ENCODE measurements at regions not wholly inside any gene's neighbourhood (a gene's known extent, or its start where the extent isn't known, plus 50 kb on each side); places are given as distances from the start of the nearest gene placed in this dataset.

DNA sequence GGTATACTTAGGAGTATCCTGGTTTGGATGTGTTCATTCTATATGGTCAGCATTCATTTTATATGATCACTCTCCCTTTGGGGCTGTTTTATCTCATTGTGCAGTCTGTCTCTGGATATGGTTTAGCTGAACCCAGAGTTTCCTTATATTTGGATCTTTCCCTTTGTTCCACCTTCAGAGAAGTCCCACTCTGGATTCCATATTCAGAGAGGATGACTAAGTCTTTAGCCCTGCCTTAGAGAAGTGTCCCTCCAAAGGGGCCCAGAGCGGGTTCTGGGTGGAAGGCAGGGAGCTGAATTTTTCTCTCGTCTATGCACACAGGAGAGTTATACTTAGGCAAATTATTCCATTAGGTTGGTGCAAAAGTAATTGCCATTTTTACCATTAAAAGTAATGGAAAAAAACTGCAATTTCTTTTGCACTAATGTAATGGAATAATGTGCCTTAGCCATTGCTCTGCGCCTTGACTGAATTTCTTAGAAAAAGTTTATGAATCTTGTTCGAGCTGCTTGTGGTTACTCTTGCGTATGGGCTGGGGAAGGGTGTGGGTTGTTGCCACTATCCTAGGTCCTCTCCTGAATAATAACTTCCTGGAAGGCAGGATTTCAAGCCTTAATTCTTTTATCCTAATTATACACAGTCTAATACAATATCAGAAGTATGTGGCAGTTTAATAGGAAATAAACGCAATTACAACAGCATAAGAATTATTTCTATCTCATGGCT, 74.2 kb upstream of the MTPN start:
- Histone ChIP-seq H3K27ac (ENCODE audit: low read length) (no peak overlapping the region), H3K4me1 (ENCODE audit: control insufficient read depth, insufficient read depth, low read length) (no peaks in the 10 kb centered on the region)
- WGBS (ENCODE audit: insufficient coverage, insufficient read length), result no CpG with 5 or more reads among the region's 6 CpGs

DNA sequence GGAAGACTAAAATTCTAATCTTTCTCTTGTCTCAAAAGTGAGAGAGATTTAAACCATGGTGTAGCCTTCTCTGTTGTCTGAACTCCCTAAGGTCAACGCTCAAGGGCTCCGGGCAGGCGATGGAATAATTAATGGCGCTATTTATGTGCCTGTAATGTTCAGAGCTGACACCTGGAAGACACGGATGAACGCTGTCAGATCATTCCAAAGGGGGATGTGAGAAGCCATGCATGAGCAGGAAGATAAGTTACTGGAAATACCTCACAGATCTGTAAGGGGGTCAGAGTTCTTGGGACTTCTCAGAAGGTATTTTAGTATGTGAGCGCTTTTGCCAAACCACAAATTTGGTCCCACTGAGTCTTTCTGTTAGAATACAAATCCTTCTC, 73.3 kb upstream of the MTPN start:
- H3K4me3 ChIP-seq (ENCODE audit: low read length), result no peak overlapping the region
- H3K27ac ChIP-seq (ENCODE audit: low read length), result no peak overlapping the region
- no peaks in the 10 kb centered on the region for H3K9me3 ChIP-seq (ENCODE audit: control insufficient read depth, insufficient read depth, low read length)
- no peaks in the 10 kb centered on the region for H3K36me3 ChIP-seq (ENCODE audit: control insufficient read depth, insufficient read depth, low read length)
- H3K4me1 ChIP-seq (ENCODE audit: control insufficient read depth, insufficient read depth, low read length), result no peaks in the 10 kb centered on the region
- DNase-seq (ENCODE audit: low read depth, low spot score), result no peak
- H3K27me3 ChIP-seq (ENCODE audit: control insufficient read depth, insufficient read depth, low read length), result no peaks in the 10 kb centered on the region
- no CpG with 5 or more reads among the region's 7 CpGs for WGBS (ENCODE audit: insufficient coverage, insufficient read length)

More for the DNA sequence above, 74.2 kb upstream of the MTPN start:
- Histone ChIP-seq H3K9me3 (ENCODE audit: control insufficient read depth, insufficient read depth, low read length) (no peaks in the 10 kb centered on the region), H3K4me3 (ENCODE audit: low read length) (no peak overlapping the region), H3K27me3 (ENCODE audit: control insufficient read depth, insufficient read depth, low read length) (no peaks in the 10 kb centered on the region), H3K36me3 (ENCODE audit: control insufficient read depth, insufficient read depth, low read length) (no peaks in the 10 kb centered on the region)
- DNase-seq (ENCODE audit: low read depth, low spot score), result no peak

DNA sequence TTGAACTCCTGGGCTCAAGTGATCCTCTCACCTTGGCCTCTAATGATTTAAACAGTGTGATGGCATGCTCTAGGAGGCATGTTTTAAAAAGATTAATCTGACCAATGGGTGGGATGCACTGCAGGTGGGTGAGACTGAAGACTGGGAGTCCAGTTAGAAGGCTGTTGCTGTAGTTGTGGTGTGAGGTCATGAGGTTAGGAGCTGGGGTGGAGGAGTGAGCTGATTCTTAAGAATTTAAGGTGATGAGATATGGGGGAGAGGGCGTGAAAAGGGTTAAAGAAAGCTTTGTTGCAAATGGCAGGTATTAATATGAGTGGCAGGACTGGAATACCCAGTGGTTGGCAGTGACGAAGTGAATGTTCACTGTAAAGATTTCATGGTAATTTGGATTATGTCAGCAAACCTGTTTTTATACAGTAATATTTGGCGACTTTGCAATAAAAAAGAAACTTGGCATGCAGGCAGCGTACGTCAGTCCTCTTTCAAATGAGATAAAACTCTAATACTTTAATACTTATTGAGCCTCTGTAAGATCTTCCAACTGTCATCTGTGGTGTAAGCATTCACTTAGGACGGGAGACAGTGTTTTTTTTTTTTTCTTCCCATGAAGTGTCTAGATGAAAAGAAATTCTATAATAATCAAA, 72.8 kb upstream of the MTPN start:
- no peak overlapping the region for H3K4me3 ChIP-seq (ENCODE audit: low read length)
- H3K9me3 ChIP-seq (ENCODE audit: control insufficient read depth, insufficient read depth, low read length), result no peaks in the 10 kb centered on the region
- no peak overlapping the region for H3K27ac ChIP-seq (ENCODE audit: low read length)
- no peaks in the 10 kb centered on the region for H3K4me1 ChIP-seq (ENCODE audit: control insufficient read depth, insufficient read depth, low read length)
- WGBS (ENCODE audit: insufficient coverage, insufficient read length), result 100% methylated on average over 1 of the region's 6 CpGs
- no peaks in the 10 kb centered on the region for H3K27me3 ChIP-seq (ENCODE audit: control insufficient read depth, insufficient read depth, low read length)
- no peaks in the 10 kb centered on the region for H3K36me3 ChIP-seq (ENCODE audit: control insufficient read depth, insufficient read depth, low read length)
- no peak for DNase-seq (ENCODE audit: low read depth, low spot score)

DNA sequence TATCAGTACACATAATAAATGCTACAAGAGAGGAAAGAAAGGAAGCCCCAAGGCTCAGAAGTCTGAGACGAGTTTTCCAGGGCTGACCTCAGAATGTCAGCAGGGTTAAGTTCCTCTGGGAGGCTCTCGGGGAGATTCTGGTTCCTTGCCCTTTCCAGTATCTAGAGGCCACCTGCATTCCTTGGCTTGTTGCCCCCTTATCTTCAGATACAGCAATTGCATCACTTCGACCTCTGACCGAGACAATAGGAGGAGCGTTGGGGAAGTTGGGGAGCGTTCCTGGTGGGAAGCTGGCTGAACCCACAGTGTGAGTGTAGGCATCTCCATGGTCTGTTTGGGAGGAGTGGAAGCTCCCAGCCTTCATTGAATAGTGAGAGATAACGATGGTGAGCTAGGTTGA, 72.0 kb upstream of the MTPN start:
- H3K9me3 ChIP-seq (ENCODE audit: control insufficient read depth, insufficient read depth, low read length), result no peaks in the 10 kb centered on the region
- WGBS (ENCODE audit: insufficient coverage, insufficient read length), result no CpG with 5 or more reads among the region's 7 CpGs
- H3K36me3 ChIP-seq (ENCODE audit: control insufficient read depth, insufficient read depth, low read length), result no peaks in the 10 kb centered on the region
- H3K27me3 ChIP-seq (ENCODE audit: control insufficient read depth, insufficient read depth, low read length), result no peaks in the 10 kb centered on the region
- H3K4me1 ChIP-seq (ENCODE audit: control insufficient read depth, insufficient read depth, low read length), result no peaks in the 10 kb centered on the region
- H3K27ac ChIP-seq (ENCODE audit: low read length), result no peak overlapping the region
- H3K4me3 ChIP-seq (ENCODE audit: low read length), result no peak overlapping the region
- DNase-seq (ENCODE audit: low read depth, low spot score), result no peak

DNA sequence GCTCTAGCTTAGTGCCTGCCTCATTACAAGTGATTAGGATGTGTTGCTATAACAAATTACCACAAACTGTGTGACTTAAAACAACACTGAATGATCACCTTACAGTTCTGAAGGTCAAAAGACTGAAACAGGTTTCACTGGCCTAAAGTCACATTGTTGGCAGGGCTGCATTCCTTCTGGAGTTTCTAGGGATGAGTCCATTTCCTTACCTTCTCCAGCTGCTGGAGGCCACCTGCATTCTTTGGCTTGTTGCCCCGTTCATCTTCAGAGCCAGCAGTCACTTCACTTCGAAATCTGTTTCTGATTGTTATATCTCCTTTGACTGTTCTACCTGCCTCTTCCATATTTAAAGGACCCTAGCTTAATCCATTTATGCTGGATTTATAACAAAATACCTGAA, 69.4 kb upstream of the MTPN start:
- Histone ChIP-seq H3K27me3 (ENCODE audit: control insufficient read depth, insufficient read depth, low read length) (no peaks in the 10 kb centered on the region), H3K9me3 (ENCODE audit: control insufficient read depth, insufficient read depth, low read length) (no peaks in the 10 kb centered on the region), H3K36me3 (ENCODE audit: control insufficient read depth, insufficient read depth, low read length) (no peaks in the 10 kb centered on the region), H3K4me3 (ENCODE audit: low read length) (no peak overlapping the region), H3K27ac (ENCODE audit: low read length) (no peak overlapping the region), H3K4me1 (ENCODE audit: control insufficient read depth, insufficient read depth, low read length) (no peaks in the 10 kb centered on the region)
- WGBS (ENCODE audit: insufficient coverage, insufficient read length), result no CpG with 5 or more reads among the region's 2 CpGs
- no peak for DNase-seq (ENCODE audit: low read depth, low spot score)

DNA sequence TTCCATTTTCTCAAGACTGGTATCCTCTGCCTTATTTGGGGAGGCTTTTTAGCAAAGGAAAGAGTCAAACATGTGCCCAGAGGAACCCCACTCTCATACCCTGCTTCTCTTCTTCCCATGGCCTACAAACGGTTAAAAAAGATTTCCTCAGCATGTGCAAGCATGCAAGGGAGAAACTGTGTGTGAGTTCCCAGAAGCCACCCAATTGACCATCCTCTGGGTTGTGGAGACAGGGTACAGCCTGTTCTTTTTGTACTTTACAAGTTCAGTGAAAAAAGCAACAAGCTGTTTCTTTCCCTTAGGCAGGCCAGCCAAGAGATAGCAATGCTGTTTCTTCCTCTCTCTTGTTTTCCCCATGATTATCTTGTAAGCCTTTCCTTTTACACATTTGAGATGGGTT, 68.8 kb upstream of the MTPN start:
- no peak for DNase-seq (ENCODE audit: low read depth, low spot score)
- Histone ChIP-seq H3K27ac (ENCODE audit: low read length) (no peak overlapping the region), H3K27me3 (ENCODE audit: control insufficient read depth, insufficient read depth, low read length) (no peaks in the 10 kb centered on the region), H3K36me3 (ENCODE audit: control insufficient read depth, insufficient read depth, low read length) (no peaks in the 10 kb centered on the region), H3K4me1 (ENCODE audit: control insufficient read depth, insufficient read depth, low read length) (no peaks in the 10 kb centered on the region), H3K9me3 (ENCODE audit: control insufficient read depth, insufficient read depth, low read length) (no peaks in the 10 kb centered on the region), H3K4me3 (ENCODE audit: low read length) (no peak overlapping the region)
- no CpG with 5 or more reads among the region's 1 CpG for WGBS (ENCODE audit: insufficient coverage, insufficient read length)

DNA sequence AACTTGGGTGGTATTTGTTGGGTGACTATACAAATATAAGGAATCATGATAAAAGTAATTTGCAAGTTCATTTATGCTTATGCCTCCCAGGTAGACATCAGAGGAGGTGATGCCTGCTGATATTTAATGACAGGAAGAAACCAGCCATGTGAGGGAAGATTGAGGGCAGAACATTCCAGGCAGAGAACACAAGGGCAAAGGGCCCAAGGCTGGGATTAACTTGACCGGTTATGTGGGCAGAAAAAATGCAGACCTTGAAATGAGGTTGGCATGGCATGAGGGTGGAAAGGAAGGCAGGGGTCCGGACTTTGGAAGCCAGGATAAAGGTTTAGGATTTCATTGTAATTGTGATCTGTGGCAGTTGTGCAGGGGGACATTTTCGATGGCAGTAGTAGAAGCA, 68.0 kb upstream of the MTPN start:
- Histone ChIP-seq H3K36me3 (ENCODE audit: control insufficient read depth, insufficient read depth, low read length) (no peaks in the 10 kb centered on the region), H3K27me3 (ENCODE audit: control insufficient read depth, insufficient read depth, low read length) (no peaks in the 10 kb centered on the region), H3K4me1 (ENCODE audit: control insufficient read depth, insufficient read depth, low read length) (no peaks in the 10 kb centered on the region), H3K4me3 (ENCODE audit: low read length) (no peak overlapping the region), H3K9me3 (ENCODE audit: control insufficient read depth, insufficient read depth, low read length) (no peaks in the 10 kb centered on the region), H3K27ac (ENCODE audit: low read length) (no peak overlapping the region)
- DNase-seq (ENCODE audit: low read depth, low spot score), result no peak
- no CpG with 5 or more reads among the region's 3 CpGs for WGBS (ENCODE audit: insufficient coverage, insufficient read length)

DNA sequence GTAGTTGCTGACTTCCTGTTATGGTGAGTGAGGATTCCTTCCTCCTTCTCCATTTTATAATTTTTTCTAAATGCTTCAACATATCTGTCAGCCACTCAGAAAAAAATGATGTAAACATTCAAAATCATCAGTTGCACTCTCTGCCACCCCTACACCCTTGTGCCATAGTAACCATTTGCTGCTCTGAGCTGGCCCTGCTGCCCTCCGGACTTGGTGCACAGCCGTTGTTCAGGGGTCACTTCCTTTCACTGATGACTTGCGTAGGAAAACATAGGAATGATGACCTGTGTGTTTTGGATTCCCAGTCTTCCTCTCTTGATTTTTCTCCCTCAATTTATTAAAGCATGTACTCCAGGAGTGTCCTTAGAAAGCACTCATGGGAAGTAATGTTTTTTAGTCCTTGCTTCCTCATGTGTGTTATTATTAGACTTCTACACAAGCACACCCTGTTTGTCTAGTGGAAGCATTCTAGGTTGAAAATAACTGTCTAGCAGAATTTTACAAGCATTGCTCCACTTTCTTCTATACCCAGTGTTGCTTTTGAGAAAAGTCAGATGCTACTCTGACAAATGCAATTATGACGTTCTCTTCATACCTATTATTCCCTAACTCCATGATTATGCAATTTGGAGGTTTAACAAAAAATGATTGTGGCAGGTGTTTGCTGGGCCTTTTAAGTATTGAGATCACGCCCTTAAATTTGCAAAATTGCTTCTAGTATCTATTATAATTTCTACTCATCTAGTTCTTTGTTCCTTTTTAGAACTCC, 62.6 kb upstream of the MTPN start:
- DNase-seq (ENCODE audit: low read depth, low spot score), result no peak
- Histone ChIP-seq H3K4me3 (ENCODE audit: low read length) (no peak overlapping the region), H3K27me3 (ENCODE audit: control insufficient read depth, insufficient read depth, low read length) (no peaks in the 10 kb centered on the region), H3K9me3 (ENCODE audit: control insufficient read depth, insufficient read depth, low read length) (no peaks in the 10 kb centered on the region), H3K27ac (ENCODE audit: low read length) (no peak overlapping the region), H3K36me3 (ENCODE audit: control insufficient read depth, insufficient read depth, low read length) (no peaks in the 10 kb centered on the region), H3K4me1 (ENCODE audit: control insufficient read depth, insufficient read depth, low read length) (no peaks in the 10 kb centered on the region)
- WGBS (ENCODE audit: insufficient coverage, insufficient read length), result no CpG with 5 or more reads among the region's 5 CpGs

DNA sequence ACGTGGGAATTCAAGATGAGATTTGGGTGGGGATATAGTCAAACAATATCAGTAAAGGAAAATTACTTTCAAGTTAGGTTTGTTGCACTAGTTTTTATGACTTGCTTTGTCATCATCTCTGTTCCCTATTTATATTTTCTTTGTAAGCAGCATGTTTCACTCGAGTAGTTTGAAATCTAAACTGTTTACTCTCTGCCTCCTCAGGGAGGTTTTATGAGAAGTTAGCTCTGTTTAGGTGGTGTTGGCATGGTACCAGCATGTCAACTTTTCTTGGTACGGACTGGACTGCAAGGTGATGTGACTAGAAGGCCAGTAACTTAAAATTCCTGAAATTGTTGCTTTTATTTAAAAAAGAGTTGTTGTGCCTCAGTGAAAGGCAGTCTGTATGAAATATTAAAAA, 59.2 kb upstream of the MTPN start:
- no peaks in the 10 kb centered on the region for H3K27me3 ChIP-seq (ENCODE audit: control insufficient read depth, insufficient read depth, low read length)
- WGBS (ENCODE audit: insufficient coverage, insufficient read length), result no CpG with 5 or more reads among the region's 3 CpGs
- no peaks in the 10 kb centered on the region for H3K4me1 ChIP-seq (ENCODE audit: control insufficient read depth, insufficient read depth, low read length)
- H3K4me3 ChIP-seq (ENCODE audit: low read length), result no peak overlapping the region
- H3K36me3 ChIP-seq (ENCODE audit: control insufficient read depth, insufficient read depth, low read length), result no peaks in the 10 kb centered on the region
- no peak overlapping the region for H3K27ac ChIP-seq (ENCODE audit: low read length)
- no peak for DNase-seq (ENCODE audit: low read depth, low spot score)
- H3K9me3 ChIP-seq (ENCODE audit: control insufficient read depth, insufficient read depth, low read length), result no peaks in the 10 kb centered on the region

DNA sequence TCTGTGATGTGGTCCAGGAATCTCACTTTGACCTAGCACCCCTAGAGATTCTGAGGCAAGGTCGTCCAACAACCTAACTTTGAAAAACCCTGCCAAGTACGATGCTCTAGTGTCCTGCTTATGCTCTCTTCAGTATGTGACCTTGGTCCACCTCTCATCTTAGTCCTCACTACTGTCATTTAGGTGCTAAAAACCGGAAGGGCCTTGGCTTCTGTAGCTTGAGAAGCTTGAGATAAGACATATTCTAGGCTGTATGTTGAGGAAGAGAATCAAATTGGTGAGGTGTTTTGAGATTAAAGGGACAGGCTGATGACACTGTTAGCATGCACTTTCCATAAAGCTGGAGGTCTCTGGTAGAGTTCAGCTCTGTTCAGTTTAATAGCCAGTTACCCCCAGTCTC, 57.0 kb upstream of the MTPN start:
- no CpG with 5 or more reads among the region's 3 CpGs for WGBS (ENCODE audit: insufficient coverage, insufficient read length)
- Histone ChIP-seq H3K4me1 (ENCODE audit: control insufficient read depth, insufficient read depth, low read length) (no peaks in the 10 kb centered on the region), H3K27me3 (ENCODE audit: control insufficient read depth, insufficient read depth, low read length) (no peaks in the 10 kb centered on the region), H3K4me3 (ENCODE audit: low read length) (no peak overlapping the region), H3K9me3 (ENCODE audit: control insufficient read depth, insufficient read depth, low read length) (no peaks in the 10 kb centered on the region), H3K36me3 (ENCODE audit: control insufficient read depth, insufficient read depth, low read length) (no peaks in the 10 kb centered on the region), H3K27ac (ENCODE audit: low read length) (no peak overlapping the region)
- no peak for DNase-seq (ENCODE audit: low read depth, low spot score)

All from iPS DF 6.9 (cell line).